22Rv1 (cell line): ENCODE measurements at regions not wholly inside any gene's neighbourhood (a gene's known extent, or its start where the extent isn't known, plus 50 kb on each side); places are given as distances from the start of the nearest gene placed in this dataset.
A peak's percentile ranks its signal among the peaks of the same experiment; 100 is the strongest.

ENCODE experiments used
- H3K27ac ChIP-seq: fragments of 450-650 bp; 2 replicates; pipeline ENCODE4 v1.5.1; 2017
- CTCF ChIP-seq: fragments of 450-650 bp; IDR thresholded peaks from 2 replicates; pipeline ENCODE4 v1.5.1; 2017; ENCODE audit warnings: mild to moderate bottlenecking
- ZFX ChIP-seq: fragments of 450-650 bp; IDR thresholded peaks from 2 replicates; pipeline ENCODE4 v1.6.1; 2017; ENCODE audit warnings: antibody characterized with exemption, borderline replicate concordance

DNA sequence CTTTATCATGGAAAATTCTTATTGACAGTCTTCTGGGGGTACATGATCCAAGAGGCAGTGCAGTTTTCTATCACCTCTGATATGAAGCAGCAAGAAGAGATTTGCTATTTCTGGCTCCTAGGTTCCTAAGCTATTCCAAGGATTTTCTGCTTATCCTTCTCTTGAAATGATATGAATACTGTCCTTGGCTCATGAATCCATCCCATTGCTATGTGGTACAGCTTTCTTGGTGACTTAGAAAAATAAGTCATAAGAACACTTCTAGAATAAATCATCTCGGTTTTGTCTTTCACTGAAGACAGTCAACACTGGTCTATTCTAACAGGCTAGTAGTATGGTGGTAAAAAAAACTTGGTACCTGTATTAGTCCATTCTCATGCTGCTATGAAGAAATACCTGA, 333.6 kb upstream of the RASGRP1 start:
- peak overlapping the region; percentile 68 for H3K27ac ChIP-seq
- TF ChIP-seq ZFX = no peak
- no peak for TF ChIP-seq CTCF

- H3K27ac ChIP-seq = no peak overlapping the region
- no peak for TF ChIP-seq ZFX
- TF ChIP-seq CTCF = no peak
These were observed 334.7 kb upstream of the RASGRP1 start for GRCh38 chr15:38899300-38899699.

GRCh38 chr15:38904298-38904697, 339.7 kb upstream of the RASGRP1 start:
- TF ChIP-seq ZFX (no peak), CTCF (no peak)
- no peak overlapping the region for H3K27ac ChIP-seq

DNA sequence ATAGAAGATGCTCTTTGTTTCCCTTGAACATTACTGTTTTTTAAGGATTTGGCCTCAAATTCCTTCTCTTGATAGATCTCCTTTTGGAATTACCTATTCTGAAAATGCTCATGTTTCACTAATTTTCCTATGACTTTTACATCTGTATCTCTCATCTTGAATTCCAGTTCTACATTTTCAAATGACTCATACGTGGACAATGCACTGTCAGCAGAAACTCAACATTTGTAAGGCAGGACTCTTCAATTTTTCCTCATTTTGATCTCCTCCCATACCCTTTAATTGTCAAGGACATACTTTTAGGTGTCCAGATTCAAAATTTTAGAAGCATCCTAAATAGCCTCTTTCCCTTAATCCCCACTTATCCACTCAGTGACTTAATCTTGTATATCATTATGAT, 341.0 kb upstream of the RASGRP1 start:
- no peak for TF ChIP-seq CTCF
- TF ChIP-seq ZFX = no peak
- H3K27ac ChIP-seq = no peak overlapping the region

DNA sequence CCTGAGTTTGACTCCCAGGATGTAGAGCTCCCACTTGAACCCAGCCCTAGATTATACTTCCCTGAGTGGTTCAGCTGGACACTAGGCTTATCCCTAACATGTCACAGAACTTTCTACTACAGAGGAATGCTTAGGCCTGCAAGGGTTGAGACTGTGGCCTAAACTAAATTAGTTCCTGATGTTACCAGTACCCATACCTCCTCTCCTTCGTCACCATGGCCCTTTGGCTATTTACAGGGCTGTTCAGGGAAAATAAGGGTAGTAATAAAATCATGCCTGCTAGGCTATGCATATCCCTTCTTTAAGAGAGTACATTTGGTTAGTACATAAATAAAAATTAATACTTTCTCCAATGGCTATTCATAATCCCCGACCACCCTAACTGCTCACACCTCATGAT, 356.4 kb upstream of the RASGRP1 start:
- H3K27ac ChIP-seq = no peak overlapping the region
- TF ChIP-seq ZFX (no peak), CTCF (no peak)

DNA sequence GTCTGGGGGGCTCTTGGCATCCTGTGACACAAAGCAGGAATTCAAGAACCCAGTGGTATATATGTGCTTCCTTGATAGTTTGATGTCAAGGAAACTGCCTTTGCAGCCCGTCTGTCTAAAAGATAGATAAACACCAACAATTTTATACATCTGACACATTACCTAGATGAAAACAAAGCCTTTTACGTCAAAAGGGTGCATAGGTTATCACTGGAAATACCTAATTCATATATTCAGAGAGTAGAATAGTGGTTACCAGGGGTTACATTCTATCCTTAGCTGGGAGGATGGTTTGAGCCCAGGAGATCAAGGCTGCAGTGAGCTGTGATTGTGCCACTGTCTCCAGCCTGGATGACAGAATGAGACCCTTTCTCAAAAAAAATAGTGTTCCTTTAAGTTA, 356.9 kb upstream of the RASGRP1 start:
- no peak for TF ChIP-seq CTCF
- no peak for TF ChIP-seq ZFX
- no peak overlapping the region for H3K27ac ChIP-seq

DNA sequence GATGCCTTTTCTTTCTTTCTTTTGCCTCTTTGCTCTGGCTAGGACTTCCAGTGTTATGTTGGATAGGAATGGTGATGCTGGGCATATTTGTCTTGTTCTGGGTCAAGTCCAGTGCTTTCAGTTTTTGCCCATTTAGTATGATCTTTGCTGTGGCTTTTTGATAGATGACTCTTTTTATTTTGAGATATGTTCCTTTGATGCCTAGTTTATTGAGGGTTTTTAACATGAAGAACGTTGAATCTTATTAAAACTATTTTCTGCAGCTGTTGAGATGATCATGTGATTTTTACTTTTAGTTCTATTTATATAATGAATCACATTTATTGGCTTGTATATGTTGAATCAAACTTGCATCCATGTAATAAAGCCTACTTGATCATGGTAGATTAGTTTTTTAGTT, 363.8 kb upstream of the RASGRP1 start:
- TF ChIP-seq ZFX (no peak), CTCF (no peak)
- no peak overlapping the region for H3K27ac ChIP-seq
